Glutamatergic neuron (in vitro differentiated cells): ENCODE measurements at regions not wholly inside any gene's neighbourhood (a gene's known extent, or its start where the extent isn't known, plus 50 kb on each side); places are given as distances from the start of the nearest gene placed in this dataset.

Experiments used
- DNase-seq: peaks from one replicate; pipeline ENCODE4 v3.0.0; 2022
- H3K27ac Mint-ChIP-seq: one replicate; pipeline ENCODE4 v1.8.0; 2020; ENCODE audit warnings: mild to moderate bottlenecking, mixed read lengths, inconsistent platforms; ENCODE audit not compliant: unreplicated experiment
- H3K27me3 Mint-ChIP-seq: one replicate; pipeline ENCODE4 v1.8.0; 2020; ENCODE audit warnings: mild to moderate bottlenecking, moderate library complexity, mixed read lengths, inconsistent platforms; ENCODE audit not compliant: unreplicated experiment
- H3K36me3 Mint-ChIP-seq: one replicate; pipeline ENCODE4 v1.8.0; 2020; ENCODE audit warnings: mild to moderate bottlenecking, mixed read lengths, inconsistent platforms; ENCODE audit not compliant: unreplicated experiment
- H3K4me1 Mint-ChIP-seq: one replicate; pipeline ENCODE4 v1.8.0; 2020; ENCODE audit warnings: mild to moderate bottlenecking, low read depth, mixed read lengths, inconsistent platforms; ENCODE audit not compliant: unreplicated experiment
- H3K4me3 Mint-ChIP-seq: one replicate; pipeline ENCODE4 v1.8.0; 2020; ENCODE audit warnings: mild to moderate bottlenecking, mixed read lengths, inconsistent platforms; ENCODE audit not compliant: unreplicated experiment
- H3K9me3 Mint-ChIP-seq: one replicate; pipeline ENCODE4 v1.8.0; 2020; ENCODE audit warnings: mild to moderate bottlenecking, moderate library complexity, mixed read lengths, inconsistent platforms; ENCODE audit not compliant: unreplicated experiment
- CTCF ChIP-seq: fragments of 200-600 bp; sonication (generic); IDR thresholded peaks from one replicate; pipeline ENCODE4 v1.5.0; 2021; ENCODE audit not compliant: partially characterized antibody, unreplicated experiment

- Mint-ChIP-seq H3K4me1 (peaks cover 36% of the 10 kb centered on the region), H3K9me3 (peaks cover 11% of the 10 kb centered on the region), H3K4me3 (peak overlapping the region; percentile 55), H3K27me3 (peaks cover 19% of the 10 kb centered on the region), H3K36me3 (peaks cover 7% of the 10 kb centered on the region), H3K27ac (peak overlapping the region; percentile 98)
- DNase-seq = peak; percentile 69
- no peak for TF ChIP-seq CTCF
These were observed 73.9 kb upstream of the FGF3 start for GRCh38 chr11:69892986-69893555.

- Mint-ChIP-seq H3K27me3 (peaks cover 19% of the 10 kb centered on the region), H3K4me3 (peak overlapping the region; percentile 25), H3K9me3 (peaks cover 14% of the 10 kb centered on the region), H3K36me3 (peaks cover 11% of the 10 kb centered on the region), H3K4me1 (peaks cover 36% of the 10 kb centered on the region), H3K27ac (peak overlapping the region; percentile 98)
- DNase-seq = peak; percentile 15
- no peak for TF ChIP-seq CTCF
These were observed 74.4 kb upstream of the FGF3 start for GRCh38 chr11:69893631-69894030.

- DNase-seq = peak; percentile 34
- Mint-ChIP-seq H3K4me1 (peaks cover 35% of the 10 kb centered on the region), H3K4me3 (no peak overlapping the region), H3K27me3 (peaks cover 19% of the 10 kb centered on the region), H3K27ac (peak overlapping the region; percentile 98), H3K36me3 (peaks cover 11% of the 10 kb centered on the region), H3K9me3 (peaks cover 14% of the 10 kb centered on the region)
- TF ChIP-seq CTCF = no peak
These were observed 75.0 kb upstream of the FGF3 start for GRCh38 chr11:69894181-69894611.

GRCh38 chr11:69894648-69895047, 75.4 kb upstream of the FGF3 start:
- TF ChIP-seq CTCF = no peak
- H3K36me3 Mint-ChIP-seq = peaks cover 11% of the 10 kb centered on the region
- H3K4me1 Mint-ChIP-seq = peaks cover 35% of the 10 kb centered on the region
- peak overlapping the region; percentile 36 for H3K4me3 Mint-ChIP-seq
- peaks cover 14% of the 10 kb centered on the region for H3K9me3 Mint-ChIP-seq
- H3K27me3 Mint-ChIP-seq = peaks cover 21% of the 10 kb centered on the region
- no peak for DNase-seq
- peak overlapping the region; percentile 98 for H3K27ac Mint-ChIP-seq

GRCh38 chr11:69896250-69896649, 77.0 kb upstream of the FGF3 start:
- peaks cover 20% of the 10 kb centered on the region for H3K27me3 Mint-ChIP-seq
- no peak for TF ChIP-seq CTCF
- no peak overlapping the region for H3K27ac Mint-ChIP-seq
- DNase-seq = no peak
- H3K4me3 Mint-ChIP-seq = no peak overlapping the region
- H3K9me3 Mint-ChIP-seq = peaks cover 14% of the 10 kb centered on the region
- peaks cover 11% of the 10 kb centered on the region for H3K36me3 Mint-ChIP-seq
- H3K4me1 Mint-ChIP-seq = peaks cover 31% of the 10 kb centered on the region
